GM21423 (cell line): ENCODE measurements at regions not wholly inside any gene's neighbourhood (a gene's known extent, or its start where the extent isn't known, plus 50 kb on each side); places are given as distances from the start of the nearest gene placed in this dataset.
"Not testable (repeated sequence)": the region's sequence is repeated elsewhere in the genome, so short reads cannot be mapped to it uniquely, and the experiment has no call there.

Experiments
- ATAC-seq: cut with Tn5 transposase; IDR thresholded peaks from one replicate; pipeline ENCODE4 v1.9.1; 2021; ENCODE audit warnings: mild to moderate bottlenecking, moderate library complexity; ENCODE audit not compliant: unreplicated experiment

DNA sequence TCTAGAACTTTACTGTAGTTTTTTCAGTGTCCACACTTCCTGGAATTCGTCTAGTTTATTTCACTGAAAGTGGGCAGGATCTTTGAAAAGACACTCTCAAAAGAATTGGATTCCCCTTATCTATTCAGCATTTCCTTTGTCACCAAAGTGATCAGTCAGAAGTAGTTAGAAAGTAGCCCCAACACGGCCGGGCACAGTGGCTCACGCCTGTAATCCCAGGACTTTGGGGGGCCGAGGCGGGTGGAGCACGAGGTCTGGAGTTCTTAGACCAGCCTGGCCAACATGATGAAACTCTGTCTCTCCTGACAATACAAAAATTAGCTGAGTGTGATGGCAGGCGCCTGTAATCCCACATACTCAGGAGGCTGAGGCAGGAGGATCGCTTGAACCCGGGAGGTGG, 69.0 kb upstream of the KMT2C start:
- ATAC-seq: no peak

DNA sequence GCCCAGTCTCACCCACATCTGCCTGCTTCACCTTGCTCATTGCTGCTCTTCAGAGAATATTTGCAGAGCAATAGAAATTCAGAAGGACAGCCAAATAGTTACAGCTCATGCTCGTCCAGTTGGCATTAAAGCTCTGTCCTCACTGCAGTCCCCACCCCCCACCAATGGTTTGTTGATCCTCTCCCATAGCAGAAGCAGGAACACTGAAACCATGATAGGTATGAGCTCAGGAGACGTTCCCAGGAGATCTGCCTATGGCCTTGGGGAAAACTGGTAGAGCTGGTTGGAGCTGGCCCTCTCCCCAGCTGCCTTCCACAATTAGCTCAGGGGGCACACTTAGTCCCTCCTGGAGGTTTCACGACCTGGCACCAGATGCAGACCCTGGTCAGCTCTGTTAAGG, 68.6 kb upstream of the KMT2C start:
- ATAC-seq: no peak

DNA sequence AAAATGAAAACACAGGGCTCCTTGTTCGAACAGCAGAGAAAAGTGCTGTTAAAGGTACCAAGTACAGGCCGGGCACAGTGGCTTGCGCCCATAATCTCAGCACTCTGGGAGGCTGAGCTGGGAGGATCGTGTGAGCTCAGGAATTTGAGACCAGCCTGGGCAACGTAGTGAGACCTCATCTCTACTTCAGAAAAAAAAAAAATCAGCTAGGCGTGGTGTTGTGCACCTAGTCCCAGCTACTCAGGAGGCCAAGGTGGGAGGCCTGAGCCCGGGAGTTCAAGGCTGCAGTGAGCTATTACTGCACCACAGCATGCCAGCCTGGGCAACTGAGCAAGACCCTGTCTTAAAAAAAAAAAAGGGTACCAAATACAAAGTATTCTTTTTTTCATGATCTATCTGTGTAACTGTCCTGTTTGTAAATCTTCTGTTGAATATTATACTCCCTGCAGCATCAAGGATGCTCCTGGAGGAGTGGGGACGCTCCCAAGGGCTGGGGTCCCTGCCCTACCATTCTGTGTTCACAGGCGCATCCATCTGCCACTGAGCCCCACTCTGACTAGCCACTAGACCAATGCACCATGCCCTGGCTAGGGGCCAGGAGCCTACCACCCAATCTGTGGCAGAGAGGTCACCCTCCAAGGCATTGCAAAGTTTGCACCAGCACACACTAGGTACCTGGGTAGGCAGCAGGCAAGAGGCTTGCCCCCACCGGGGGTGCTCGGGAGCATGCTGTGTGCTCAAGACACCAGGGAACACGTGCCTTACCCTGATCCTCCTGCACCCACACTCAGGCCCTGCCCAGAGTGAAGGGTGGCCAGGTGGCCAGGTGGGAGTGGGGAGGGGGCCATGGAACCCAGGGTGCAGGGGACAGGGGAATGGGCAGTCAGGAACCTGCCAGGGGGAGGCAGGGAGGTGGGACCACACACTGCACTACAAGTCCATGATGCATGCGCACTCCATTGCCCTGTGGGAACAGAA, 67.3 kb upstream of the KMT2C start:
- no peak for ATAC-seq

DNA sequence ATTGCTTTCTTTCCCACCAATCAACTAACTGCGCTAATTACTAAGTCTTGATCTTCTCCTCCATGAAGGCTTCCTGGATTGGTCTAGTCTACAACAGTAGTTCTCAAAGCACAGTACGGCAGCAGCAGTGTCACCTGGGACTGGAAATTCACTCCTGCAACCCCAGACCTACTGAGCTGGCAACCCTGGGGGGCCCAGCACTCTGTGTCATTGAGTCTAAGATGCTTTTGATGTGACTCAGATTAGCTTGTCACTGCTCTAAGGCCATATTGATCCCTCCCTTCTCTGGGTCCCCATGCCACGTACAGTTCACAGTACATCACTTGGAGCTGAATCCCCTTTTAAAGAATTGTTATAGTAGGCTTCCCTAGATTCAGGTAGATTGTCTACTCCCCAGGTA, 65.7 kb upstream of the KMT2C start:
- no peak for ATAC-seq

DNA sequence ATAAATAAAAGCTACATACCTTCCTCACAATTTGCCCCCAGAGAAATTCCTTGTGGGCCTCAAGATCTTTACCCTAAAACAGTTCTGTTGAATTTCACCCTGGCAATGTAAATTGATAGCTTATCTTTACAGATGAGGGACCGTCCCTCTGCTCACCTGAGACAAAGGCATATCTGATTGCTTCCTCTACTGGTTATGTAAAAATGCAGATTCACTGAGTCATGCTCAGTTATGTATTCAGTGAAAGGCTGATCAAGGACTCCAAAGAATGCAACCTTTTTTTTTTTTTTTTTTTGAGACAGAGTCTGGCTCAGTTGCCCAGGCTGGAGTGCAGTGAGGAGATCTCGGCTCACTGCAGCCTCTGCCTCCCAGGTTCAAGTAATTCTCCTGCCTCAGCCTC, 64.2 kb upstream of the KMT2C start:
- ATAC-seq: not testable (repeated sequence)

DNA sequence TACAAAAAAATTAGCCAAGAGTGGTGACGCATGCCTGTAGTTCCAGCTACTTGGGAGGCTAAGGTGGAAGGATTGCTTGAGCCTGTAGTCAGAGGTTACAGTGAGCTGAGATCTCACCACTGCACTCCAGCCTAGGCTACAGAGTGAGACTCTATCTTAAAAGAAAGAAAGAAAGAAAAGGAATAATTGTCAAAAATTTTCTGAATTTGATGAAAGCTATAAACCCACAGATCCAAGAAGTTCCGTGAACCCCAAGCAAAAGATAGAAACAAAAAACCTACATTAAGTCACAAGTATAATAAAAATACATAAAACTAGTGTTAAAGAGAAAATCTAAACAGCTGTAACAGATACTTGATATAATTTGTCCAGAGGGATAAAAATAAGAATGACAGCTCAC, 60.1 kb upstream of the KMT2C start:
- no peak for ATAC-seq

DNA sequence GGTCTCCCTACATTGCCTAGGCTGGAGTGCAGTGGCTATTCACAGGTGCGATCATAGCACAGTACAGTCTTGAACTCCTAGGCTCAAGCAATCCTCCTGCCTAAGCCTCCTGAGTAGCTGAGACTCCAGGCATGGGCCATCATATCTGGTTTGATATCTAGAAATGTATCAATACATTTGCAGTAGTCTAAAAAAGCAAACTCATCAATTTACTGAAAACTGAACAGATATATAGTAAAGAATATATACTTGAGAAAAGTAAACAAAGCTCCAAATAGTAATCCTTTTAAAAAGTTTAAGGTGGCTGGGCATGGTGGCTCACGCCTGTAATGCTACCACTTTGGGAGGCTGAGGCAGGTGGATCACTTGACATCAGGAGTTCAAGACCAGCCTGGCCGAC, 57.1 kb upstream of the KMT2C start:
- no peak for ATAC-seq

DNA sequence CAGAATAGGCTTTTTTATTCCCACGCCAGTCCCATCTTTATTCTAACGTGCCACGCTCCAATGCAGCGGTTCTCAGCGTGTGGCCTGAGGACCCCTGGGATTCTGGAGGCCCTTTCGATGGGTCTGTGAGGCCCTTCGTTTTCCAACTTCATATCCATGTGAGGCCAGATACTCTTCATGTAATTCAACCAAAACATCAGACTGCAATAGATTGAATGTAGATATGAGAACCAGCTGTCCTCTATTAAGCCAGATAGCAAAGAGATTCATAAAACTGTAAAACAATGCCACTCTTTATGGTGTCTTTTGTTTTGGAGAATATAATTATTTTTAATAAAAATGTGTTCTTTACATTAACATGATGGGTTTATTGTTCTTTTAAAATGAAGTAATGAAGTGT, 53.2 kb upstream of the KMT2C start:
- ATAC-seq: no peak

DNA sequence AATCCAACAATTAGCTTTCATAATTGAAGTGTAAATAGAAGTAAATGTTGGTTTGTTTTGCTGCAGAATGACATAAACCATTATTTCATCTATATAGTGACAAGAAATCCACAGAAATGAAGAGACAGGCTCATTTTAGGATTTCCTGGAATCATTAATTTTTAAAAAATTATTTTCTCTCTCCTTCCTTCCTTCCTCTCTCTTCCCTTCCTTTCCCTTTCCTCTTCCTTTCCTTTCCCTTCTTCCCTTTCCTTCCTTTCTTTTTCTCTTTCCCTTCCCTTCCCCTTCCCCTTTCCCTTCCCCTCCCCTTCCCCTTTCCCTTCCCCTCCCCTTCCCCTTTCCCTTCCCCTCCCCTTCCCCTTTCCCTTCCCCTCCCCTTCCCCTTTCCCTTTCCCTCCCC, 51.2 kb upstream of the KMT2C start:
- ATAC-seq: no peak

DNA sequence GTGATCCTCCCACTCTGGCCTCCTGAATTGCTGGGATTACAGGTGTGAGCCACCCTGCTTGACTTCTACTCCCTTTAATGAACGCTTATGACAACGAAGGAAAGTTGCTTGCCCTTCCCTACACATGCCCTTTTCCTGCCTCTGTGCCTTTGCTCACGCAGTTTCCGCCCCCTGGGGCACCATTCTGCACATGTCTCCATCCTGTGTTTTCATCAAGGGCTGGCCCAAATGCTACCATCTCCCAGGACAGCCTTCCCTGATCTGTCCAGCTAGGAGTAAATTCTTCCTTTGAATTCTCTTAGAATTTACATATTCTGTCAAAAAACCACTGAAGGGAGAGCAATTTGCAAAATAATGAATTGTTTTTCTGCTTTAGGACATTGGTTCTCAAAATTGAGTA, 50.0 kb upstream of the KMT2C start:
- ATAC-seq: no peak
